Liver (tissue), 8 donors: ENCODE measurements at regions not wholly inside any gene's neighbourhood (a gene's known extent, or its start where the extent isn't known, plus 50 kb on each side); places are given as distances from the start of the nearest gene placed in this dataset.

Experiments used
- DNase-seq: peaks from one replicate; pipeline ENCODE4 v3.0.0-alpha.2; 2017; ENCODE audit warnings: low spot score
- H3K27ac ChIP-seq, 2 donors: one replicate each; pipeline ENCODE4 v1.7.0; 2013; ENCODE audit warnings: inconsistent platforms in 2 of 2, low read length in 2 of 2, control low read depth in 1 of 2, low read depth in 1 of 2, mild to moderate bottlenecking in 1 of 2
- H3K27me3 ChIP-seq, 4 donors: one replicate each; pipeline versions ENCODE4 v1.6.1 to v1.7.0; 2013; ENCODE audit warnings: low read length in 3 of 4, inconsistent platforms in 1 of 4, mild to moderate bottlenecking in 1 of 4, moderate library complexity in 1 of 4; ENCODE audit not compliant: control insufficient read depth in 4 of 4, insufficient read depth in 4 of 4
- H3K36me3 ChIP-seq, 4 donors: one replicate each; pipeline versions ENCODE4 v1.6.1 to v1.7.0; 2013; ENCODE audit warnings: low read length in 3 of 4, mild to moderate bottlenecking in 3 of 4, low read depth in 1 of 4, moderate library complexity in 1 of 4; ENCODE audit not compliant: control insufficient read depth in 4 of 4, insufficient read depth in 3 of 4
- H3K4me1 ChIP-seq, 4 donors: one replicate each; pipeline versions ENCODE4 v1.6.1 to v1.7.0; 2013; ENCODE audit warnings: low read length in 3 of 4, mild to moderate bottlenecking in 3 of 4, moderate library complexity in 1 of 4; ENCODE audit not compliant: control insufficient read depth in 4 of 4, insufficient read depth in 4 of 4
- H3K4me3 ChIP-seq, 3 donors: one replicate each; pipeline versions ENCODE4 v1.6.1 to v1.7.0; 2013; ENCODE audit warnings: low read length in 3 of 3, control low read depth in 1 of 3, low read depth in 1 of 3, mild to moderate bottlenecking in 1 of 3
- H3K9ac ChIP-seq, 2 donors: one replicate each; pipeline ENCODE4 v1.7.0; 2013; ENCODE audit warnings: low read length in 2 of 2, mild to moderate bottlenecking in 2 of 2, moderate library complexity in 2 of 2, control low read depth in 1 of 2, low read depth in 1 of 2
- H3K9me3 ChIP-seq, 4 donors: one replicate each; pipeline versions ENCODE4 v1.6.1 to v1.7.0; 2013; ENCODE audit warnings: low read length in 3 of 4; ENCODE audit not compliant: control insufficient read depth in 4 of 4
- CTCF ChIP-seq: fragments of 150-350 bp; IDR thresholded peaks from 2 replicates; pipeline ENCODE4 v1.5.1; 2017; ENCODE audit warnings: improper control_type of control experiment, low read depth, low read length; ENCODE audit not compliant: missing input control
- EGR1 ChIP-seq, 2 donors: IDR thresholded peaks; 2 replicates each; pipeline ENCODE4 v1.6.1; 2016 to 2018; ENCODE audit warnings: antibody characterized with exemption in 2 of 2, low read depth in 2 of 2
- FOXA2 ChIP-seq: IDR thresholded peaks from 2 replicates; pipeline ENCODE4 v1.6.1; 2016; ENCODE audit warnings: antibody characterized with exemption
- GABPA ChIP-seq, 2 donors: IDR thresholded peaks in 1 of 2; conservative IDR thresholded peaks in 1 of 2; 2 replicates each; pipeline ENCODE4 v1.6.1; 2016; ENCODE audit warnings: antibody characterized with exemption in 2 of 2, mild to moderate bottlenecking in 1 of 2, moderate library complexity in 1 of 2
- JUND ChIP-seq, 2 donors: IDR thresholded peaks; 2 replicates each; pipeline ENCODE4 v1.6.1; 2016; ENCODE audit warnings: antibody characterized with exemption in 2 of 2
- MAX ChIP-seq: IDR thresholded peaks from 2 replicates; pipeline ENCODE4 v1.6.1; 2016; ENCODE audit warnings: antibody characterized with exemption
- SP1 ChIP-seq: IDR thresholded peaks from 2 replicates; pipeline ENCODE4 v1.6.1; 2018; ENCODE audit warnings: antibody characterized with exemption, mild to moderate bottlenecking
- YY1 ChIP-seq: IDR thresholded peaks from 2 replicates; pipeline ENCODE4 v1.6.1; 2016; ENCODE audit warnings: antibody characterized with exemption, mild to moderate bottlenecking
- WGBS: extraction: QIAGEN DNeasy Blood & Tissue Kit; methylation state at CpG from one replicate; pipeline ENCODE4 v1.1.7; 2013; 5-methylcytosine and 5-hydroxymethylcytosine counted together
- TF ChIP-seq, protein P1 (sequence below): IDR thresholded peaks from 2 replicates; pipeline ENCODE4 v1.6.1; 2016; ENCODE audit warnings: antibody characterized with exemption
- TF ChIP-seq, protein P2 (sequence below): IDR thresholded peaks from 2 replicates; pipeline ENCODE4 v1.6.1; 2016; ENCODE audit warnings: antibody characterized with exemption, mild to moderate bottlenecking
- donor health status: healthy.
- donor health status: healthy.
- donor health status: healthy.
- donor health status: healthy.
- donor health status: healthy.

DNA sequence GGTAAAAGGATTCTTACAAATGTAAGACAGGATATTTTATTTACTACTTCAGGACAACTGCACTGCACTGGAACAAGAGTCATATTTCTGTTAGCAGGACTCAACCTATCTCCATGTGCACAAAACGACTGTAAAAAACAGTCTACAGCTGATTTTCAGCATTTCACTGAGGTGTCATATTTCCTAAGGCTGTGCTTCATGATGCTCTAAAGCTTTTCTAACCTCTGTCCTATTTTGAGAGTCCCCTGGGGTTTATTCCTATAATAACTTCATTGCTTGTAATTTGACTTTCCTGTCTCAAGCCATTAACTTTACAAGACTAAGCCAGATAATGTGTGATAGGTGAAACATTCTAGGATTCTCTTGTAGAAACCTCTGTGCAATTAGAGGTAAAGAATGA, 472.3 kb downstream of the HINT1 start (continued):
- no peak for TF ChIP-seq CTCF

GRCh38 chr5:130689831-130690230, 475.2 kb downstream of the HINT1 start:
- Histone ChIP-seq H3K27ac (no peak overlapping the region), H3K4me3 (no peak overlapping the region), H3K27me3 (no peaks in the 10 kb centered on the region), H3K36me3 (no peaks in the 10 kb centered on the region), H3K9ac (no peak overlapping the region), H3K4me1 (no peaks in the 10 kb centered on the region), H3K9me3 (no peaks in the 10 kb centered on the region)
- TF ChIP-seq MAX (no peak), CTCF (no peak), YY1 (no peak), GABPA (IDR thresholded peaks at IDR 0.05 in 1 of 2, conservative IDR thresholded peaks at IDR 0.05 in 1 of 2) (no peak), SP1 (no peak), FOXA2 (no peak), EGR1 (IDR thresholded peaks at IDR 0.05; ENCODE audit: low read depth in 2 of 2) (no peak), JUND (IDR thresholded peaks at IDR 0.05) (no peak)
- TF ChIP-seq, protein P1, sequence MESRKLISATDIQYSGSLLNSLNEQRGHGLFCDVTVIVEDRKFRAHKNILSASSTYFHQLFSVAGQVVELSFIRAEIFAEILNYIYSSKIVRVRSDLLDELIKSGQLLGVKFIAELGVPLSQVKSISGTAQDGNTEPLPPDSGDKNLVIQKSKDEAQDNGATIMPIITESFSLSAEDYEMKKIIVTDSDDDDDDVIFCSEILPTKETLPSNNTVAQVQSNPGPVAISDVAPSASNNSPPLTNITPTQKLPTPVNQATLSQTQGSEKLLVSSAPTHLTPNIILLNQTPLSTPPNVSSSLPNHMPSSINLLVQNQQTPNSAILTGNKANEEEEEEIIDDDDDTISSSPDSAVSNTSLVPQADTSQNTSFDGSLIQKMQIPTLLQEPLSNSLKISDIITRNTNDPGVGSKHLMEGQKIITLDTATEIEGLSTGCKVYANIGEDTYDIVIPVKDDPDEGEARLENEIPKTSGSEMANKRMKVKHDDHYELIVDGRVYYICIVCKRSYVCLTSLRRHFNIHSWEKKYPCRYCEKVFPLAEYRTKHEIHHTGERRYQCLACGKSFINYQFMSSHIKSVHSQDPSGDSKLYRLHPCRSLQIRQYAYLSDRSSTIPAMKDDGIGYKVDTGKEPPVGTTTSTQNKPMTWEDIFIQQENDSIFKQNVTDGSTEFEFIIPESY = no peak
- TF ChIP-seq, protein P2, sequence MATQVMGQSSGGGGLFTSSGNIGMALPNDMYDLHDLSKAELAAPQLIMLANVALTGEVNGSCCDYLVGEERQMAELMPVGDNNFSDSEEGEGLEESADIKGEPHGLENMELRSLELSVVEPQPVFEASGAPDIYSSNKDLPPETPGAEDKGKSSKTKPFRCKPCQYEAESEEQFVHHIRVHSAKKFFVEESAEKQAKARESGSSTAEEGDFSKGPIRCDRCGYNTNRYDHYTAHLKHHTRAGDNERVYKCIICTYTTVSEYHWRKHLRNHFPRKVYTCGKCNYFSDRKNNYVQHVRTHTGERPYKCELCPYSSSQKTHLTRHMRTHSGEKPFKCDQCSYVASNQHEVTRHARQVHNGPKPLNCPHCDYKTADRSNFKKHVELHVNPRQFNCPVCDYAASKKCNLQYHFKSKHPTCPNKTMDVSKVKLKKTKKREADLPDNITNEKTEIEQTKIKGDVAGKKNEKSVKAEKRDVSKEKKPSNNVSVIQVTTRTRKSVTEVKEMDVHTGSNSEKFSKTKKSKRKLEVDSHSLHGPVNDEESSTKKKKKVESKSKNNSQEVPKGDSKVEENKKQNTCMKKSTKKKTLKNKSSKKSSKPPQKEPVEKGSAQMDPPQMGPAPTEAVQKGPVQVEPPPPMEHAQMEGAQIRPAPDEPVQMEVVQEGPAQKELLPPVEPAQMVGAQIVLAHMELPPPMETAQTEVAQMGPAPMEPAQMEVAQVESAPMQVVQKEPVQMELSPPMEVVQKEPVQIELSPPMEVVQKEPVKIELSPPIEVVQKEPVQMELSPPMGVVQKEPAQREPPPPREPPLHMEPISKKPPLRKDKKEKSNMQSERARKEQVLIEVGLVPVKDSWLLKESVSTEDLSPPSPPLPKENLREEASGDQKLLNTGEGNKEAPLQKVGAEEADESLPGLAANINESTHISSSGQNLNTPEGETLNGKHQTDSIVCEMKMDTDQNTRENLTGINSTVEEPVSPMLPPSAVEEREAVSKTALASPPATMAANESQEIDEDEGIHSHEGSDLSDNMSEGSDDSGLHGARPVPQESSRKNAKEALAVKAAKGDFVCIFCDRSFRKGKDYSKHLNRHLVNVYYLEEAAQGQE = no peak
- 28% methylated on average over 4 of the region's 4 CpGs for WGBS
- no peak for DNase-seq
